ENCODE measurements at regions not wholly inside any gene's neighbourhood (a gene's known extent, or its start where the extent isn't known, plus 50 kb on each side); places are given as distances from the start of the nearest gene placed in this dataset.

- no peak for DNase-seq
- Histone ChIP-seq H3K36me3 (ENCODE audit: insufficient read depth, low read length) (no peaks in the 10 kb centered on the region), H3K4me3 (ENCODE audit: low read length) (no peak overlapping the region), H3K4me1 (ENCODE audit: insufficient read depth, low read length) (no peaks in the 10 kb centered on the region), H3K27me3 (ENCODE audit: insufficient read depth, low read length, poor library complexity, severe bottlenecking) (no peaks in the 10 kb centered on the region), H3K9me3 (ENCODE audit: low read length) (no peaks in the 10 kb centered on the region), H3K27ac (ENCODE audit: low read depth, low read length) (no peak overlapping the region)
- POLR2A ChIA-PET = no interaction called here
- peaks cover 0 to 4% (median 0%) of the 10 kb centered on the region in 3 donors for H3K36me3 Mint-ChIP-seq
- CTCF ChIA-PET = no interaction called here
- peaks cover 0 to 5% (median 0%) of the 10 kb centered on the region in 5 donors for H3K9me3 Mint-ChIP-seq
- H3K27me3 Mint-ChIP-seq = peaks cover 4 to 9% of the 10 kb centered on the region in 2 donors
- H3K27ac Mint-ChIP-seq = no peak overlapping the region
- H3K4me1 Mint-ChIP-seq = no peaks in the 10 kb centered on the region
- no peak overlapping the region for H3K4me3 Mint-ChIP-seq
Measured at GRCh38 chr9:87425202-87425601, 72.5 kb upstream of the DAPK1 start.

- Histone ChIP-seq H3K36me3 (ENCODE audit: insufficient read depth, low read length) (no peaks in the 10 kb centered on the region), H3K4me1 (ENCODE audit: insufficient read depth, low read length) (no peaks in the 10 kb centered on the region), H3K9me3 (ENCODE audit: low read length) (no peaks in the 10 kb centered on the region), H3K27me3 (ENCODE audit: insufficient read depth, low read length, poor library complexity, severe bottlenecking) (no peaks in the 10 kb centered on the region), H3K27ac (ENCODE audit: low read depth, low read length) (no peak overlapping the region), H3K4me3 (ENCODE audit: low read length) (no peak overlapping the region)
- POLR2A ChIA-PET = no interaction called here
- no peak overlapping the region for H3K4me3 Mint-ChIP-seq
- no peak for DNase-seq
- H3K36me3 Mint-ChIP-seq = no peaks in the 10 kb centered on the region
- peaks cover 0 to 5% (median 0%) of the 10 kb centered on the region in 5 donors for H3K9me3 Mint-ChIP-seq
- CTCF ChIA-PET = no interaction called here
- peaks cover 5 to 8% of the 10 kb centered on the region in 2 donors for H3K27me3 Mint-ChIP-seq
- no peak overlapping the region for H3K27ac Mint-ChIP-seq
- no peaks in the 10 kb centered on the region for H3K4me1 Mint-ChIP-seq
Measured at GRCh38 chr9:87427851-87428506, 69.7 kb upstream of the DAPK1 start.

GRCh38 chr9:87428659-87429058 is 69.0 kb upstream of the DAPK1 start:
- Histone ChIP-seq H3K4me3 (ENCODE audit: low read length) (no peak overlapping the region), H3K9me3 (ENCODE audit: low read length) (no peaks in the 10 kb centered on the region), H3K4me1 (ENCODE audit: insufficient read depth, low read length) (no peaks in the 10 kb centered on the region), H3K36me3 (ENCODE audit: insufficient read depth, low read length) (no peaks in the 10 kb centered on the region), H3K27ac (ENCODE audit: low read depth, low read length) (no peak overlapping the region), H3K27me3 (ENCODE audit: insufficient read depth, low read length, poor library complexity, severe bottlenecking) (no peaks in the 10 kb centered on the region)
- Mint-ChIP-seq H3K27ac (no peak overlapping the region), H3K4me3 (no peak overlapping the region), H3K9me3 (peaks cover 0 to 5% (median 0%) of the 10 kb centered on the region in 5 donors), H3K27me3 (peaks cover 5 to 8% of the 10 kb centered on the region in 2 donors), H3K36me3 (no peaks in the 10 kb centered on the region), H3K4me1 (no peaks in the 10 kb centered on the region)
- POLR2A ChIA-PET = no interaction called here
- DNase-seq = no peak
- CTCF ChIA-PET = no interaction called here

GRCh38 chr9:87431837-87432236 is 65.8 kb upstream of the DAPK1 start:
- no peak overlapping the region for H3K27ac ChIP-seq (ENCODE audit: low read depth, low read length)
- Mint-ChIP-seq H3K9me3 (no peaks in the 10 kb centered on the region), H3K36me3 (no peaks in the 10 kb centered on the region), H3K4me1 (no peaks in the 10 kb centered on the region), H3K27ac (no peak overlapping the region), H3K4me3 (no peak overlapping the region), H3K27me3 (peaks cover 4 to 5% of the 10 kb centered on the region in 2 donors)
- ChIA-PET POLR2A (no interaction called here), CTCF (no interaction called here)
- no peaks in the 10 kb centered on the region for H3K27me3 ChIP-seq (ENCODE audit: insufficient read depth, low read length, poor library complexity, severe bottlenecking)
- H3K9me3 ChIP-seq (ENCODE audit: low read length) = no peaks in the 10 kb centered on the region
- H3K4me3 ChIP-seq (ENCODE audit: low read length) = no peak overlapping the region
- H3K4me1 ChIP-seq (ENCODE audit: insufficient read depth, low read length) = no peaks in the 10 kb centered on the region
- no peak for DNase-seq
- H3K36me3 ChIP-seq (ENCODE audit: insufficient read depth, low read length) = no peaks in the 10 kb centered on the region

- Mint-ChIP-seq H3K36me3 (no peaks in the 10 kb centered on the region), H3K27ac (no peak overlapping the region), H3K4me1 (no peaks in the 10 kb centered on the region), H3K4me3 (no peak overlapping the region), H3K9me3 (no peaks in the 10 kb centered on the region), H3K27me3 (peaks cover 2 to 4% of the 10 kb centered on the region in 2 donors)
- no peaks in the 10 kb centered on the region for H3K9me3 ChIP-seq (ENCODE audit: low read length)
- H3K27ac ChIP-seq (ENCODE audit: low read depth, low read length) = no peak overlapping the region
- H3K27me3 ChIP-seq (ENCODE audit: insufficient read depth, low read length, poor library complexity, severe bottlenecking) = no peaks in the 10 kb centered on the region
- POLR2A ChIA-PET = no interaction called here
- no peaks in the 10 kb centered on the region for H3K36me3 ChIP-seq (ENCODE audit: insufficient read depth, low read length)
- CTCF ChIA-PET = no interaction called here
- H3K4me3 ChIP-seq (ENCODE audit: low read length) = no peak overlapping the region
- H3K4me1 ChIP-seq (ENCODE audit: insufficient read depth, low read length) = no peaks in the 10 kb centered on the region
- DNase-seq = no peak
Measured at GRCh38 chr9:87433853-87434252, 63.8 kb upstream of the DAPK1 start.

- no peaks in the 10 kb centered on the region for H3K9me3 ChIP-seq (ENCODE audit: low read length)
- POLR2A ChIA-PET = no interaction called here
- no peak overlapping the region for H3K27ac ChIP-seq (ENCODE audit: low read depth, low read length)
- H3K4me3 Mint-ChIP-seq = no peak overlapping the region
- peaks cover 1 to 4% of the 10 kb centered on the region in 2 donors for H3K27me3 Mint-ChIP-seq
- no peaks in the 10 kb centered on the region for H3K36me3 ChIP-seq (ENCODE audit: insufficient read depth, low read length)
- no peaks in the 10 kb centered on the region for H3K4me1 Mint-ChIP-seq
- no peaks in the 10 kb centered on the region for H3K27me3 ChIP-seq (ENCODE audit: insufficient read depth, low read length, poor library complexity, severe bottlenecking)
- CTCF ChIA-PET = no interaction called here
- H3K27ac Mint-ChIP-seq = no peak overlapping the region
- no peaks in the 10 kb centered on the region for H3K9me3 Mint-ChIP-seq
- no peaks in the 10 kb centered on the region for H3K36me3 Mint-ChIP-seq
- no peak for DNase-seq
- no peak overlapping the region for H3K4me3 ChIP-seq (ENCODE audit: low read length)
- no peaks in the 10 kb centered on the region for H3K4me1 ChIP-seq (ENCODE audit: insufficient read depth, low read length)
Measured at GRCh38 chr9:87434366-87434765, 63.3 kb upstream of the DAPK1 start.

GRCh38 chr9:87435189-87435880 is 62.3 kb upstream of the DAPK1 start:
- Histone ChIP-seq H3K4me1 (ENCODE audit: insufficient read depth, low read length) (no peaks in the 10 kb centered on the region), H3K36me3 (ENCODE audit: insufficient read depth, low read length) (no peaks in the 10 kb centered on the region), H3K9me3 (ENCODE audit: low read length) (no peaks in the 10 kb centered on the region), H3K27me3 (ENCODE audit: insufficient read depth, low read length, poor library complexity, severe bottlenecking) (no peaks in the 10 kb centered on the region), H3K4me3 (ENCODE audit: low read length) (no peak overlapping the region), H3K27ac (ENCODE audit: low read depth, low read length) (no peak overlapping the region)
- Mint-ChIP-seq H3K4me3 (no peak overlapping the region), H3K27ac (no peak overlapping the region), H3K36me3 (no peaks in the 10 kb centered on the region), H3K27me3 (peaks cover 1 to 4% of the 10 kb centered on the region in 2 donors), H3K9me3 (no peaks in the 10 kb centered on the region), H3K4me1 (no peaks in the 10 kb centered on the region)
- CTCF ChIA-PET = no interaction called here
- no peak for DNase-seq
- POLR2A ChIA-PET = no interaction called here

- no peak for DNase-seq
- Mint-ChIP-seq H3K36me3 (no peaks in the 10 kb centered on the region), H3K4me3 (no peak overlapping the region), H3K4me1 (no peaks in the 10 kb centered on the region), H3K27me3 (peaks cover 0 to 3% of the 10 kb centered on the region in 2 donors), H3K9me3 (no peaks in the 10 kb centered on the region), H3K27ac (no peak overlapping the region)
- CTCF ChIA-PET = no interaction called here
- no peak overlapping the region for H3K27ac ChIP-seq (ENCODE audit: low read depth, low read length)
- H3K36me3 ChIP-seq (ENCODE audit: insufficient read depth, low read length) = no peaks in the 10 kb centered on the region
- H3K27me3 ChIP-seq (ENCODE audit: insufficient read depth, low read length, poor library complexity, severe bottlenecking) = no peaks in the 10 kb centered on the region
- H3K4me1 ChIP-seq (ENCODE audit: insufficient read depth, low read length) = no peaks in the 10 kb centered on the region
- H3K4me3 ChIP-seq (ENCODE audit: low read length) = no peak overlapping the region
- POLR2A ChIA-PET = no interaction called here
- no peaks in the 10 kb centered on the region for H3K9me3 ChIP-seq (ENCODE audit: low read length)
Measured at GRCh38 chr9:87436716-87437115, 61.0 kb upstream of the DAPK1 start.
